ENCODE measurements at regions not wholly inside any gene's neighbourhood (a gene's known extent, or its start where the extent isn't known, plus 50 kb on each side); places are given as distances from the start of the nearest gene placed in this dataset.

GRCh38 chr13:72645521-72645920 lies 81.9 kb downstream of the MZT1 start:
- no peak for TF ChIP-seq CTCF (conservative IDR thresholded peaks at IDR 0.05; ENCODE audit: low read depth, low read length)
- no peaks in the 10 kb centered on the region for H3K27me3 ChIP-seq (ENCODE audit: insufficient read depth, low read depth)
- no peak overlapping the region for H3K27ac ChIP-seq
- no peaks in the 10 kb centered on the region for H3K36me3 ChIP-seq (ENCODE audit: insufficient read depth)
- no peak overlapping the region for H3K9ac ChIP-seq
- H4K20me1 ChIP-seq (ENCODE audit: insufficient read depth): no peaks in the 10 kb centered on the region
- no peak overlapping the region for H2AFZ ChIP-seq (ENCODE audit: low read depth)
- no peaks in the 10 kb centered on the region for H3K4me1 ChIP-seq (ENCODE audit: low read depth, poor library complexity, severe bottlenecking)
- H3K79me2 ChIP-seq (ENCODE audit: insufficient read depth, low read depth): no peaks in the 10 kb centered on the region
- H3K4me2 ChIP-seq: no peak overlapping the region
- no peak overlapping the region for H3K4me3 ChIP-seq (IDR thresholded peaks at IDR 0.05; ENCODE audit: insufficient read depth, low read depth, low read length)

- no peaks in the 10 kb centered on the region for H4K20me1 ChIP-seq (ENCODE audit: insufficient read depth)
- no peaks in the 10 kb centered on the region for H3K79me2 ChIP-seq (ENCODE audit: insufficient read depth, low read depth)
- no peaks in the 10 kb centered on the region for H3K4me1 ChIP-seq (ENCODE audit: low read depth, poor library complexity, severe bottlenecking)
- H3K27ac ChIP-seq: no peak overlapping the region
- peak; percentile 50 for TF ChIP-seq CTCF (conservative IDR thresholded peaks at IDR 0.05; ENCODE audit: low read depth, low read length)
- H3K9ac ChIP-seq: no peak overlapping the region
- no peak overlapping the region for H3K4me3 ChIP-seq (IDR thresholded peaks at IDR 0.05; ENCODE audit: insufficient read depth, low read depth, low read length)
- H3K4me2 ChIP-seq: no peak overlapping the region
- H2AFZ ChIP-seq (ENCODE audit: low read depth): no peak overlapping the region
- H3K27me3 ChIP-seq (ENCODE audit: insufficient read depth, low read depth): no peaks in the 10 kb centered on the region
- H3K36me3 ChIP-seq (ENCODE audit: insufficient read depth): no peaks in the 10 kb centered on the region
These were observed 84.0 kb downstream of the MZT1 start for GRCh38 chr13:72643311-72643989.

DNA sequence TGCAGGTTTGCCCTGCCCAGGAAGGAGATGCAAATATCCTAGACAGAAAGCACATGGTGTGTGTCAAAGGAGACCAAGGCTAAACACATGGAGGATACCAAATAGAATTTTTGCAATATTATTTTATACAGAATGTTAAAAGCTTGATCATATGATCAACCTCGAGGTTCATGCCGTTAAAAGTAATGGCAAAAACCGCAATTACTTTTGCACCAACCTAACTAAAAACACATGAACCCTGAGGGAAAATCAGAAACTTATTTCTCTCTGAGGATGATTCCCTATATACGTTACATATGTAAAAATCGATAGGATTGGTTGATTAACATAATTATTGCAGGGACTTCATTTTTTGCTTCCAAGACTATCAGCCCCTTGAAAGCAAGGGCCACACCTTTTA lies 88.1 kb downstream of the MZT1 start:
- no peaks in the 10 kb centered on the region for H3K79me2 ChIP-seq (ENCODE audit: insufficient read depth, low read depth)
- no peak overlapping the region for H2AFZ ChIP-seq (ENCODE audit: low read depth)
- H4K20me1 ChIP-seq (ENCODE audit: insufficient read depth): no peaks in the 10 kb centered on the region
- no peaks in the 10 kb centered on the region for H3K27me3 ChIP-seq (ENCODE audit: insufficient read depth, low read depth)
- H3K4me3 ChIP-seq (IDR thresholded peaks at IDR 0.05; ENCODE audit: insufficient read depth, low read depth, low read length): no peak overlapping the region
- no peak overlapping the region for H3K4me2 ChIP-seq
- no peak for TF ChIP-seq CTCF (conservative IDR thresholded peaks at IDR 0.05; ENCODE audit: low read depth, low read length)
- H3K9ac ChIP-seq: no peak overlapping the region
- no peak overlapping the region for H3K27ac ChIP-seq
- H3K4me1 ChIP-seq (ENCODE audit: low read depth, poor library complexity, severe bottlenecking): no peaks in the 10 kb centered on the region
- H3K36me3 ChIP-seq (ENCODE audit: insufficient read depth): no peaks in the 10 kb centered on the region

- Histone ChIP-seq H3K9ac (no peak overlapping the region), H3K36me3 (ENCODE audit: insufficient read depth) (no peaks in the 10 kb centered on the region), H3K4me1 (ENCODE audit: low read depth, poor library complexity, severe bottlenecking) (no peaks in the 10 kb centered on the region), H3K4me3 (IDR thresholded peaks at IDR 0.05; ENCODE audit: insufficient read depth, low read depth, low read length) (no peak overlapping the region), H3K27me3 (ENCODE audit: insufficient read depth, low read depth) (no peaks in the 10 kb centered on the region), H3K79me2 (ENCODE audit: insufficient read depth, low read depth) (no peaks in the 10 kb centered on the region), H3K27ac (no peak overlapping the region), H3K4me2 (no peak overlapping the region), H2AFZ (ENCODE audit: low read depth) (no peak overlapping the region), H4K20me1 (ENCODE audit: insufficient read depth) (no peaks in the 10 kb centered on the region)
- no peak for TF ChIP-seq CTCF (conservative IDR thresholded peaks at IDR 0.05; ENCODE audit: low read depth, low read length)
These were observed 89.2 kb downstream of the MZT1 start for GRCh38 chr13:72638059-72638815.
